Thymus (tissue), 11 donors: ENCODE measurements at regions not wholly inside any gene's neighbourhood (a gene's known extent, or its start where the extent isn't known, plus 50 kb on each side); places are given as distances from the start of the nearest gene placed in this dataset.
"Not testable (repeated sequence)": the region's sequence is repeated elsewhere in the genome, so short reads cannot be mapped to it uniquely, and the experiment has no call there.

ENCODE experiments used
- DNase-seq, 9 donors: peaks; one replicate each; pipeline ENCODE4 v3.0.0-alpha.2; 2013; ENCODE audit warnings: low spot score in 9 of 9, low read depth in 6 of 9, missing footprints in 1 of 9
- H3K27ac ChIP-seq, 2 donors: one replicate each; pipeline ENCODE4 v1.5.1; 2013; ENCODE audit warnings: control low read depth in 1 of 2, low read depth in 1 of 2, low read length in 1 of 2, mild to moderate bottlenecking in 1 of 2, moderate library complexity in 1 of 2
- H3K27me3 ChIP-seq, 2 donors: one replicate each; pipeline ENCODE4 v1.5.1; 2013; ENCODE audit warnings: low read length in 1 of 2; ENCODE audit not compliant: control insufficient read depth in 2 of 2, insufficient read depth in 1 of 2
- H3K36me3 ChIP-seq, 2 donors: one replicate each; pipeline ENCODE4 v1.5.1; 2013; ENCODE audit warnings: low read length in 1 of 2, mild to moderate bottlenecking in 1 of 2, moderate library complexity in 1 of 2; ENCODE audit not compliant: control insufficient read depth in 2 of 2, insufficient read depth in 2 of 2
- H3K4me1 ChIP-seq, 2 donors: one replicate each; pipeline ENCODE4 v1.5.1; 2013; ENCODE audit warnings: low read length in 2 of 2; ENCODE audit not compliant: control insufficient read depth in 2 of 2, insufficient read depth in 2 of 2
- H3K4me3 ChIP-seq, 2 donors: one replicate each; pipeline ENCODE4 v1.5.1; 2013; ENCODE audit warnings: low read length in 2 of 2, control low read depth in 1 of 2, mild to moderate bottlenecking in 1 of 2
- H3K9me3 ChIP-seq, 2 donors: one replicate each; pipeline ENCODE4 v1.5.1; 2013; ENCODE audit warnings: low read length in 1 of 2, mild to moderate bottlenecking in 1 of 2; ENCODE audit not compliant: control insufficient read depth in 2 of 2, insufficient read depth in 1 of 2
- WGBS: extraction: QIAGEN DNeasy Blood & Tissue Kit; methylation state at CpG from one replicate; pipeline ENCODE4 v1.1.7; 2013; 5-methylcytosine and 5-hydroxymethylcytosine counted together
- donor health status: healthy.

DNA sequence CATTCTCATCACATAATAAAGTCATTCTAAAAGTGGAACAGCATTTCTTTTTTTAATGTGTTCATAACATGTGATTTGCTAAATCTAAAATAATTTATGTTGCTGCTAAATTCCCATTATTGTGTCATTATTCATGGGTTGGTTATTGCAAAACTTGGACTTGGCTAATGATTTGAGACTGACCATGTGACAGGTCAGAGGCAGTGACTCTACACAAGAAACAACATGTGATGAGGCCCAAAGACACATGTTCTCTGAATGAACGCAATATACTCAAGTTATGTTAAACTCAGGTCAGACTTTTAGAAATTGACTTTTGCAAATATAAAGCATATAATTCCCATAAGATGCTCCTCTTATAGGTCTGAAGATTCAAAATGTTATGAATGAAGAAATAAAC is 566.1 kb downstream of the TBL1XR1 start:
- Histone ChIP-seq H3K36me3 (no peaks in the 10 kb centered on the region), H3K4me3 (no peak overlapping the region), H3K9me3 (no peaks in the 10 kb centered on the region), H3K4me1 (no peaks in the 10 kb centered on the region), H3K27ac (no peak overlapping the region), H3K27me3 (no peaks in the 10 kb centered on the region)
- 100% methylated on average over 1 of the region's 1 CpG for WGBS
- DNase-seq, result no peak

DNA sequence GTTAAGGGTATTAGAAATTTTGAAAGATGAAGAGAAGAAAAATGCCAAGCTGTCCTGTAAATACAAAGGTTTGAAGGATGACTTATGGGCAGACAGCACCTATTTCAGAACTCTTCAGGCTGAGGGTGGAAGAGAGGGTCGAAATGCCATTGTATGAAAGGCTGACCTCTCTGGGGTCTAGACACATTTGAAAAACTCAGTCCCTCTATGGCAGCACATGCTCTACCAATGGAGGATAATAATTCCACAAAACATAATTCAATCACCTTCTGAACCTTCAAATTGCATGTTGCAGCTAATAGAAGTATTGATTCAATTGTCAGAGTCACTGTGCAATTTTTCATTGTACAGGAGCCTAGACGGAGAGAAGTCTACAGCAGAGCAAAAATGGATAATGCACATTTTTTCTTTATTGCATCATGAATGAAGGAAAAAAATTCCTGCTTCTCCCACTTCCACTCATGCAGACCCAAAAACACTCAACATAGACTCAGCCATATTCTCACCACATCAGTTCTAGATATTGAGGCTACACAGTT is 569.1 kb downstream of the TBL1XR1 start:
- DNase-seq, result no peak
- WGBS, result 92% methylated on average over 2 of the region's 2 CpGs
- H3K27me3 ChIP-seq, result no peaks in the 10 kb centered on the region
- no peaks in the 10 kb centered on the region for H3K4me1 ChIP-seq
- H3K4me3 ChIP-seq, result no peak overlapping the region
- no peak overlapping the region for H3K27ac ChIP-seq
- H3K9me3 ChIP-seq, result no peaks in the 10 kb centered on the region
- H3K36me3 ChIP-seq, result no peaks in the 10 kb centered on the region

- no peak for DNase-seq
- WGBS, result 94% methylated on average over 4 of the region's 4 CpGs
Measured at GRCh38 chr3:176623468-176624150, 573.7 kb downstream of the TBL1XR1 start.

GRCh38 chr3:176619833-176620232 is 577.4 kb downstream of the TBL1XR1 start:
- H3K27me3 ChIP-seq, result no peaks in the 10 kb centered on the region
- no peak overlapping the region for H3K4me3 ChIP-seq
- DNase-seq, result no peak
- 95% methylated on average over 3 of the region's 3 CpGs for WGBS
- H3K27ac ChIP-seq, result no peak overlapping the region
- no peaks in the 10 kb centered on the region for H3K36me3 ChIP-seq
- H3K9me3 ChIP-seq, result no peaks in the 10 kb centered on the region
- no peaks in the 10 kb centered on the region for H3K4me1 ChIP-seq

More at GRCh38 chr3:176623468-176624150, 573.7 kb downstream of the TBL1XR1 start:
- Histone ChIP-seq H3K27me3 (no peaks in the 10 kb centered on the region), H3K36me3 (no peaks in the 10 kb centered on the region), H3K27ac (no peak overlapping the region), H3K4me1 (no peaks in the 10 kb centered on the region), H3K4me3 (no peak overlapping the region), H3K9me3 (no peaks in the 10 kb centered on the region)

DNA sequence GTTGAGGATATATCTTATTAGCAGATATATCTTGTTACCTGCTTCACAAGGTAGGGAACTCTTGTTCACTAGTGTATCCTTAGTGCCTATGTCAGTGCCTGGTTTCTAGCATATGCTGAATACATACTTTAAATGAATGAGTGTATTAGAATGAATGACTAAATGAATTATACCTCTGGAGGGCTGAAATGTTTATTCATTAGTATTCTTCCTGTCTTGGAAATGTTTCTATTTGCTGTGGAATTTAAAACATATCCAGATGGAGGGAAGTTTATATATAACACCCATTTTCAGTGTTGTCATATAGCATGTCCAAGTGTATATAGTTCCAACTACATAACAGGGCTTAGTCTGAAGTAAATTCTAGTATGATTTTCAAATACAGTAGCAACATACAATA is 581.5 kb downstream of the TBL1XR1 start:
- Histone ChIP-seq H3K27me3 (no peaks in the 10 kb centered on the region), H3K4me1 (no peaks in the 10 kb centered on the region), H3K9me3 (no peaks in the 10 kb centered on the region), H3K4me3 (no peak overlapping the region), H3K27ac (no peak overlapping the region), H3K36me3 (no peaks in the 10 kb centered on the region)
- DNase-seq, result no peak

DNA sequence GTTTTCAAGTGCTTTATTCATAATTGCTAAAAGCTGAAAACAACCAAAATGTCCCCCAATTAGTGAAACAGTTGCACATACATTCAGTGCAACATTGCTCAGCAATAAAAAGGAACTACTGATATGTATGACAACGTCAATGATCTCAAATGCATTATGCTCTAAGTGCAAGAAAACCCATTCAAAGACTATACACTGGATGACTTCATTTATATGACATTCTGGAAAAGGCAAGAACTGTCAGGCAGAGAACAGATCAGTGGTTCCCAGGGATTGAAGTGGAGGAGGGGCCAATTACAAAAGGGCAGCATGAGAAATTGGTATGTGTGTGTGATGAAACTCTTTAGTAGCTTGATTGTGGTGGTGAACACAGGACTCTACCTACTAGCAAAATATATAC is 585.6 kb downstream of the TBL1XR1 start:
- Histone ChIP-seq H3K27ac (no peak overlapping the region), H3K27me3 (no peaks in the 10 kb centered on the region), H3K4me1 (no peaks in the 10 kb centered on the region), H3K4me3 (no peak overlapping the region), H3K36me3 (no peaks in the 10 kb centered on the region), H3K9me3 (no peaks in the 10 kb centered on the region)
- WGBS, result 83% methylated on average over 1 of the region's 1 CpG
- DNase-seq, result no peak

- no peak overlapping the region for H3K4me3 ChIP-seq
- WGBS, result 90% methylated on average over 5 of the region's 5 CpGs
- H3K4me1 ChIP-seq, result no peaks in the 10 kb centered on the region
- no peak for DNase-seq
- H3K27ac ChIP-seq, result no peak overlapping the region
- H3K27me3 ChIP-seq, result no peaks in the 10 kb centered on the region
- H3K9me3 ChIP-seq, result no peaks in the 10 kb centered on the region
- H3K36me3 ChIP-seq, result no peaks in the 10 kb centered on the region
Measured at GRCh38 chr3:176609361-176609760, 587.9 kb downstream of the TBL1XR1 start.

- not testable (repeated sequence) for H3K4me3 ChIP-seq, DNase-seq, H3K36me3 ChIP-seq, H3K27ac ChIP-seq, H3K9me3 ChIP-seq, H3K4me1 ChIP-seq, H3K27me3 ChIP-seq
- 95% methylated on average over 2 of the region's 2 CpGs for WGBS
Measured at GRCh38 chr3:176605553-176605952, 591.7 kb downstream of the TBL1XR1 start.

GRCh38 chr3:176595307-176595706 is 602.0 kb downstream of the TBL1XR1 start:
- DNase-seq, result no peak
- H3K4me1 ChIP-seq, result no peaks in the 10 kb centered on the region
- no peaks in the 10 kb centered on the region for H3K9me3 ChIP-seq
- H3K4me3 ChIP-seq, result no peak overlapping the region
- no peaks in the 10 kb centered on the region for H3K36me3 ChIP-seq
- no peaks in the 10 kb centered on the region for H3K27me3 ChIP-seq
- H3K27ac ChIP-seq, result no peak overlapping the region
